Kidney epithelial cell (primary cell): ENCODE measurements at regions not wholly inside any gene's neighbourhood (a gene's known extent, or its start where the extent isn't known, plus 50 kb on each side); places are given as distances from the start of the nearest gene placed in this dataset.
"Not testable (repeated sequence)": the region's sequence is repeated elsewhere in the genome, so short reads cannot be mapped to it uniquely, and the experiment has no call there.

Experiments
- DNase-seq: peaks from one replicate; pipeline ENCODE4 v3.0.0-alpha.2; 2010; ENCODE audit warnings: low read depth
- H3K27me3 ChIP-seq: 2 replicates; pipeline ENCODE4 v1.6.0; 2011; ENCODE audit warnings: low read length; ENCODE audit not compliant: control insufficient read depth, insufficient read depth
- H3K36me3 ChIP-seq: 2 replicates; pipeline ENCODE4 v1.5.1; 2011; ENCODE audit warnings: low read length; ENCODE audit not compliant: control insufficient read depth, insufficient read depth
- H3K4me3 ChIP-seq: 2 replicates; pipeline ENCODE4 v1.5.1; 2011; ENCODE audit warnings: low read depth, mild to moderate bottlenecking, control low read depth, low read length
- CTCF ChIP-seq: IDR thresholded peaks from 2 replicates; pipeline ENCODE4 v1.5.1; 2011; ENCODE audit warnings: mild to moderate bottlenecking, moderate library complexity, low read length, control low read depth, inconsistent platforms; ENCODE audit not compliant: insufficient read depth, poor library complexity, severe bottlenecking

GRCh38 chr15:96858694-96859093 lies 528.2 kb downstream of the NR2F2 start:
- no peaks in the 10 kb centered on the region for H3K27me3 ChIP-seq
- no peaks in the 10 kb centered on the region for H3K36me3 ChIP-seq
- H3K4me3 ChIP-seq: no peak overlapping the region
- TF ChIP-seq CTCF: no peak
- DNase-seq: no peak

- no peak for DNase-seq
- Histone ChIP-seq H3K36me3 (no peaks in the 10 kb centered on the region), H3K27me3 (no peaks in the 10 kb centered on the region), H3K4me3 (no peak overlapping the region)
- no peak for TF ChIP-seq CTCF
Observed at GRCh38 chr15:96860741-96861140, 530.2 kb downstream of the NR2F2 start.

- H3K27me3 ChIP-seq: no peaks in the 10 kb centered on the region
- no peak for DNase-seq
- H3K36me3 ChIP-seq: no peaks in the 10 kb centered on the region
- TF ChIP-seq CTCF: no peak
- no peak overlapping the region for H3K4me3 ChIP-seq
Observed at GRCh38 chr15:96867992-96868391, 537.5 kb downstream of the NR2F2 start.

- TF ChIP-seq CTCF: no peak
- Histone ChIP-seq H3K36me3 (no peaks in the 10 kb centered on the region), H3K4me3 (no peak overlapping the region), H3K27me3 (no peaks in the 10 kb centered on the region)
- no peak for DNase-seq
Observed at GRCh38 chr15:96869122-96869521, 538.6 kb downstream of the NR2F2 start.

GRCh38 chr15:96869790-96870189 lies 539.3 kb downstream of the NR2F2 start:
- no peak for DNase-seq
- H3K27me3 ChIP-seq: no peaks in the 10 kb centered on the region
- no peak overlapping the region for H3K4me3 ChIP-seq
- TF ChIP-seq CTCF: no peak
- H3K36me3 ChIP-seq: no peaks in the 10 kb centered on the region

- Histone ChIP-seq H3K36me3 (no peaks in the 10 kb centered on the region), H3K27me3 (no peaks in the 10 kb centered on the region), H3K4me3 (no peak overlapping the region)
- TF ChIP-seq CTCF: no peak
- no peak for DNase-seq
Observed at GRCh38 chr15:96870580-96870979, 540.1 kb downstream of the NR2F2 start.

GRCh38 chr15:96877442-96877841 lies 546.9 kb downstream of the NR2F2 start:
- DNase-seq, H3K36me3 ChIP-seq, H3K4me3 ChIP-seq, H3K27me3 ChIP-seq: not testable (repeated sequence)
